GM06990 (cell line): ENCODE measurements at regions not wholly inside any gene's neighbourhood (a gene's known extent, or its start where the extent isn't known, plus 50 kb on each side); places are given as distances from the start of the nearest gene placed in this dataset.

ENCODE experiments used
- DNase-seq: peaks from one replicate; pipeline ENCODE4 v3.0.0-alpha.2; 2011; ENCODE audit not compliant: insufficient read length; ENCODE audit errors: extremely low read depth
- H3K27me3 ChIP-seq: replicated peaks from 2 replicates; pipeline ENCODE4 v1.6.0; 2011; ENCODE audit warnings: low read length; ENCODE audit not compliant: control insufficient read depth, insufficient read depth
- H3K36me3 ChIP-seq: 2 replicates; pipeline ENCODE4 v1.5.1; 2011; ENCODE audit warnings: low read length; ENCODE audit not compliant: control insufficient read depth, insufficient read depth
- H3K4me3 ChIP-seq: replicated peaks from 2 replicates; pipeline ENCODE4 v1.5.1; 2011; ENCODE audit warnings: low read depth, mild to moderate bottlenecking, control low read depth, low read length
- TF ChIP-seq, protein P1 (sequence below): IDR thresholded peaks from 2 replicates; pipeline ENCODE4 v1.5.1; 2011; ENCODE audit warnings: low read length, control low read depth, mild to moderate bottlenecking, inconsistent platforms; ENCODE audit not compliant: insufficient read depth, poor library complexity, severe bottlenecking

- Histone ChIP-seq H3K36me3 (no peaks in the 10 kb centered on the region), H3K27me3 (no peaks in the 10 kb centered on the region), H3K4me3 (no peak overlapping the region)
- TF ChIP-seq, protein P1, sequence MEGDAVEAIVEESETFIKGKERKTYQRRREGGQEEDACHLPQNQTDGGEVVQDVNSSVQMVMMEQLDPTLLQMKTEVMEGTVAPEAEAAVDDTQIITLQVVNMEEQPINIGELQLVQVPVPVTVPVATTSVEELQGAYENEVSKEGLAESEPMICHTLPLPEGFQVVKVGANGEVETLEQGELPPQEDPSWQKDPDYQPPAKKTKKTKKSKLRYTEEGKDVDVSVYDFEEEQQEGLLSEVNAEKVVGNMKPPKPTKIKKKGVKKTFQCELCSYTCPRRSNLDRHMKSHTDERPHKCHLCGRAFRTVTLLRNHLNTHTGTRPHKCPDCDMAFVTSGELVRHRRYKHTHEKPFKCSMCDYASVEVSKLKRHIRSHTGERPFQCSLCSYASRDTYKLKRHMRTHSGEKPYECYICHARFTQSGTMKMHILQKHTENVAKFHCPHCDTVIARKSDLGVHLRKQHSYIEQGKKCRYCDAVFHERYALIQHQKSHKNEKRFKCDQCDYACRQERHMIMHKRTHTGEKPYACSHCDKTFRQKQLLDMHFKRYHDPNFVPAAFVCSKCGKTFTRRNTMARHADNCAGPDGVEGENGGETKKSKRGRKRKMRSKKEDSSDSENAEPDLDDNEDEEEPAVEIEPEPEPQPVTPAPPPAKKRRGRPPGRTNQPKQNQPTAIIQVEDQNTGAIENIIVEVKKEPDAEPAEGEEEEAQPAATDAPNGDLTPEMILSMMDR = no peak
- no peak for DNase-seq
These were observed 100.9 kb upstream of the MCTP2 start for GRCh38 chr15:94130504-94130903.

DNA sequence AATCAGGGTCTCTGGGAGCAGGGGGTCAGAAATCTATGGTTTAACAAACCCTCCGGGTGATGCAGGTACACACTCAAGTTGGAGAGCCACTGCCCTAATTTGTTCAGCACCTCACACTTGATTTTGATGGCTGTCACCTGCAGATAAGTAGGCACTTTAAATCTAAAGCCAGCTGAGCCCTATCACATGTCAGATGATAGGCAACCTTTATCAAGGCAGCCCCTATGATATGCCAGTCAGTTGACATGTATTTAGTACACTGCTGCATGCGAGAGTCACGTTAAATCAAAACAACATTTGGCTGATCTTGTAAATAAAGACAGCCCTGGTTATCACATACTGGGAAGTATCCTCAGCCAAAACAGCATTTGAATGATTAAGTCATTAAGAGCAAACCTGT lies 104.4 kb upstream of the MCTP2 start:
- Histone ChIP-seq H3K36me3 (no peaks in the 10 kb centered on the region), H3K27me3 (no peaks in the 10 kb centered on the region), H3K4me3 (no peak overlapping the region)
- TF ChIP-seq, protein P1 = no peak
- no peak for DNase-seq

GRCh38 chr15:94125698-94126097 lies 105.7 kb upstream of the MCTP2 start:
- no peaks in the 10 kb centered on the region for H3K27me3 ChIP-seq
- no peak overlapping the region for H3K4me3 ChIP-seq
- TF ChIP-seq, protein P1 = no peak
- DNase-seq = no peak
- H3K36me3 ChIP-seq = no peaks in the 10 kb centered on the region

GRCh38 chr15:94125156-94125555 lies 106.2 kb upstream of the MCTP2 start:
- H3K36me3 ChIP-seq = no peaks in the 10 kb centered on the region
- TF ChIP-seq, protein P1 = no peak
- DNase-seq = no peak
- no peak overlapping the region for H3K4me3 ChIP-seq
- no peaks in the 10 kb centered on the region for H3K27me3 ChIP-seq

- no peak for DNase-seq
- Histone ChIP-seq H3K4me3 (no peak overlapping the region), H3K27me3 (no peaks in the 10 kb centered on the region), H3K36me3 (no peaks in the 10 kb centered on the region)
- TF ChIP-seq, protein P1 = no peak
These were observed 108.8 kb upstream of the MCTP2 start for GRCh38 chr15:94122516-94122915.
